Neutrophil (primary cell): ENCODE measurements at regions not wholly inside any gene's neighbourhood (a gene's known extent, or its start where the extent isn't known, plus 50 kb on each side); places are given as distances from the start of the nearest gene placed in this dataset.

Source experiments
- H3K27ac ChIP-seq: fragments of 200-600 bp; sonication (generic); 2 replicates; pipeline ENCODE4 v1.5.1; 2016; ENCODE audit warnings: mild to moderate bottlenecking, moderate library complexity
- H3K27me3 ChIP-seq: fragments of 200-600 bp; sonication (generic); 2 replicates; pipeline ENCODE4 v1.6.0; 2016; ENCODE audit warnings: mild to moderate bottlenecking
- H3K36me3 ChIP-seq: fragments of 200-600 bp; sonication (generic); 2 replicates; pipeline ENCODE4 v1.5.1; 2017
- H3K4me1 ChIP-seq, 2 experiments: fragments of 200-600 bp in 1 of 2; sonication (generic) in 1 of 2; 1 replicate in 1 of 2; 2 replicates in 1 of 2; pipeline versions ENCODE4 v1.5.1 to v1.6.1; 2013 to 2016; ENCODE audit warnings: low read depth in 1 of 2, low read length in 1 of 2, mild to moderate bottlenecking in 1 of 2, moderate library complexity in 1 of 2; ENCODE audit not compliant: control insufficient read depth in 1 of 2, insufficient read depth in 1 of 2
- H3K4me3 ChIP-seq, 2 experiments: fragments of 200-600 bp in 1 of 2; sonication (generic) in 1 of 2; 1 replicate in 1 of 2; 2 replicates in 1 of 2; pipeline ENCODE4 v1.5.1; 2013 to 2016; ENCODE audit warnings: low read depth in 1 of 2, low read length in 1 of 2, mild to moderate bottlenecking in 1 of 2, moderate library complexity in 1 of 2
- H3K9me3 ChIP-seq: fragments of 200-600 bp; sonication (generic); 2 replicates; pipeline ENCODE4 v1.5.1; 2016
- CTCF ChIP-seq: fragments of 200-600 bp; sonication (generic); IDR thresholded peaks from 2 replicates; pipeline ENCODE4 v1.5.1; 2016; ENCODE audit warnings: antibody characterized with exemption

GRCh38 chr7:140237390-140237789 is 60.6 kb upstream of the KDM7A start:
- Histone ChIP-seq H3K4me1 (peaks cover 21 to 26% of the 10 kb centered on the region in 2 experiments), H3K9me3 (no peaks in the 10 kb centered on the region), H3K27me3 (peaks cover 7% of the 10 kb centered on the region), H3K36me3 (no peaks in the 10 kb centered on the region), H3K4me3 (no peak overlapping the region), H3K27ac (no peak overlapping the region)
- no peak for TF ChIP-seq CTCF

DNA sequence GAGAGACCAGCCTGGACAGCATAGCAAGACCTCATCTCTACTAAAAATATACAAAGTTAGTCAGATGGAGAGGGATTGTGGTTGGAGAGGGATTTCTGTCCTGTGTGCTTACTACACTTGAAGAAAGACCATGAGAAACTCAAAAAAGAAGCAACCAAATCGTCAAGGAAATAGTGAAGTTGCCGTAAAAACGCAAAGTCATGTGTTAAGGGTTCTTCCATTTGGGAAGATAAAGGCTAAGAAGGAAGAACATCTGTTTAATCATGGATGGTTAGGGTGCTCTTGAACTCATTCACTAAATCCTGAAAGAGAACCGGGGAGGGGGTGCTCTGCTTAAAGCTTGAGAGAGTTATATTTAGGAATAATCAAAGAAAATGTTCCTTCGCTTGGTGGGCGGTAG is 59.8 kb upstream of the KDM7A start:
- Histone ChIP-seq H3K4me1 (peaks cover 21 to 26% of the 10 kb centered on the region in 2 experiments), H3K27me3 (peaks cover 7% of the 10 kb centered on the region)
- TF ChIP-seq CTCF: no peak

GRCh38 chr7:140235114-140235513 is 58.3 kb upstream of the KDM7A start:
- no peak for TF ChIP-seq CTCF
- no peaks in the 10 kb centered on the region for H3K36me3 ChIP-seq
- H3K9me3 ChIP-seq: no peaks in the 10 kb centered on the region
- H3K27ac ChIP-seq: no peak overlapping the region
- no peak overlapping the region for H3K4me3 ChIP-seq
- H3K27me3 ChIP-seq: peaks cover 7% of the 10 kb centered on the region
- peaks cover 24 to 29% of the 10 kb centered on the region in 2 experiments for H3K4me1 ChIP-seq

More for the DNA sequence above, 59.8 kb upstream of the KDM7A start:
- Histone ChIP-seq H3K9me3 (no peaks in the 10 kb centered on the region), H3K36me3 (no peaks in the 10 kb centered on the region), H3K4me3 (no peak overlapping the region), H3K27ac (no peak overlapping the region)

- Histone ChIP-seq H3K36me3 (no peaks in the 10 kb centered on the region), H3K9me3 (no peaks in the 10 kb centered on the region), H3K27ac (peak overlapping the region; percentile 98), H3K4me1 (peaks cover 33 to 40% of the 10 kb centered on the region in 2 experiments), H3K27me3 (peaks cover 11% of the 10 kb centered on the region), H3K4me3 (peak overlapping the region in 1 of 2 experiments; percentile 87)
- TF ChIP-seq CTCF: no peak
Measured at GRCh38 chr7:140232957-140233917, 56.5 kb upstream of the KDM7A start.

- TF ChIP-seq CTCF: no peak
- peak overlapping the region; percentile 98 for H3K27ac ChIP-seq
- no peaks in the 10 kb centered on the region for H3K36me3 ChIP-seq
Measured at GRCh38 chr7:140231771-140232491, 55.1 kb upstream of the KDM7A start.

More at GRCh38 chr7:140231771-140232491, 55.1 kb upstream of the KDM7A start:
- peaks cover 33 to 40% of the 10 kb centered on the region in 2 experiments for H3K4me1 ChIP-seq
- H3K9me3 ChIP-seq: no peaks in the 10 kb centered on the region
- peak overlapping the region; percentile 87 to 98 for H3K4me3 ChIP-seq
- H3K27me3 ChIP-seq: peaks cover 17% of the 10 kb centered on the region
